Stimulated activated memory B cell treated with anti-CD40 and anti-IgM and Interleukin-4, amounts not matched to agents 10 μg/mL and 1 μg/mL and 100 μg/mL, for 72 hours (primary cell): ENCODE measurements at regions not wholly inside any gene's neighbourhood (a gene's known extent, or its start where the extent isn't known, plus 50 kb on each side); places are given as distances from the start of the nearest gene placed in this dataset.
A peak's percentile ranks its signal among the peaks of the same experiment; 100 is the strongest.

ENCODE experiments used
- ATAC-seq: fragments of 150-1000 bp; cut with Tn5 transposase; 2 replicates; pipeline ENCODE4 v1.10.0; 2021
- H3K27ac Mint-ChIP-seq: one replicate; pipeline ENCODE4 v1.8.0; 2022; ENCODE audit warnings: mild to moderate bottlenecking, mixed read lengths
- H3K27me3 Mint-ChIP-seq: one replicate; pipeline ENCODE4 v1.8.0; 2022; ENCODE audit warnings: mixed read lengths
- H3K36me3 Mint-ChIP-seq: one replicate; pipeline ENCODE4 v1.8.0; 2022; ENCODE audit warnings: mixed read lengths
- H3K4me1 Mint-ChIP-seq: one replicate; pipeline ENCODE4 v1.8.0; 2022; ENCODE audit warnings: mixed read lengths
- H3K4me3 Mint-ChIP-seq: one replicate; pipeline ENCODE4 v1.8.0; 2022; ENCODE audit warnings: mild to moderate bottlenecking, moderate library complexity, mixed read lengths
- H3K9me3 Mint-ChIP-seq: one replicate; pipeline ENCODE4 v1.8.0; 2022; ENCODE audit warnings: mixed read lengths

GRCh38 chr12:89927226-89927698 lies 218.6 kb upstream of the ATP2B1 start:
- Mint-ChIP-seq H3K27ac (peak overlapping the region; percentile 96), H3K4me1 (peaks cover 30% of the 10 kb centered on the region), H3K36me3 (peaks cover 12% of the 10 kb centered on the region), H3K9me3 (peaks cover 2% of the 10 kb centered on the region), H3K4me3 (peak overlapping the region; percentile 84), H3K27me3 (no peaks in the 10 kb centered on the region)
- ATAC-seq = peak; percentile 99

GRCh38 chr12:89924191-89924590 lies 215.6 kb upstream of the ATP2B1 start:
- peaks cover 36% of the 10 kb centered on the region for H3K4me1 Mint-ChIP-seq
- peaks cover 17% of the 10 kb centered on the region for H3K36me3 Mint-ChIP-seq
- H3K4me3 Mint-ChIP-seq = no peak overlapping the region
- peaks cover 5% of the 10 kb centered on the region for H3K9me3 Mint-ChIP-seq
- H3K27me3 Mint-ChIP-seq = no peaks in the 10 kb centered on the region
- no peak for ATAC-seq
- peak overlapping the region; percentile 51 for H3K27ac Mint-ChIP-seq

GRCh38 chr12:89923091-89923490 lies 214.5 kb upstream of the ATP2B1 start:
- Mint-ChIP-seq H3K9me3 (peaks cover 5% of the 10 kb centered on the region), H3K27ac (peak overlapping the region; percentile 51), H3K36me3 (peaks cover 17% of the 10 kb centered on the region), H3K4me1 (peaks cover 38% of the 10 kb centered on the region), H3K27me3 (no peaks in the 10 kb centered on the region), H3K4me3 (no peak overlapping the region)
- no peak for ATAC-seq

GRCh38 chr12:89920866-89921265 lies 212.2 kb upstream of the ATP2B1 start:
- H3K36me3 Mint-ChIP-seq = peaks cover 23% of the 10 kb centered on the region
- H3K9me3 Mint-ChIP-seq = peaks cover 5% of the 10 kb centered on the region
- no peaks in the 10 kb centered on the region for H3K27me3 Mint-ChIP-seq
- peaks cover 39% of the 10 kb centered on the region for H3K4me1 Mint-ChIP-seq
- ATAC-seq = no peak
- H3K27ac Mint-ChIP-seq = no peak overlapping the region
- no peak overlapping the region for H3K4me3 Mint-ChIP-seq

- no peak for ATAC-seq
- Mint-ChIP-seq H3K27me3 (no peaks in the 10 kb centered on the region), H3K9me3 (peaks cover 5% of the 10 kb centered on the region), H3K4me1 (peaks cover 37% of the 10 kb centered on the region), H3K4me3 (no peak overlapping the region), H3K27ac (peak overlapping the region; percentile 13), H3K36me3 (peaks cover 23% of the 10 kb centered on the region)
These were observed 210.7 kb upstream of the ATP2B1 start for GRCh38 chr12:89919241-89919906.

- no peak for ATAC-seq
- peaks cover 23% of the 10 kb centered on the region for H3K36me3 Mint-ChIP-seq
- no peaks in the 10 kb centered on the region for H3K27me3 Mint-ChIP-seq
- H3K4me3 Mint-ChIP-seq = no peak overlapping the region
- H3K4me1 Mint-ChIP-seq = peaks cover 34% of the 10 kb centered on the region
- H3K9me3 Mint-ChIP-seq = peaks cover 5% of the 10 kb centered on the region
- H3K27ac Mint-ChIP-seq = peak overlapping the region; percentile 58
These were observed 209.7 kb upstream of the ATP2B1 start for GRCh38 chr12:89918172-89918846.

GRCh38 chr12:89909753-89910152 lies 201.1 kb upstream of the ATP2B1 start:
- Mint-ChIP-seq H3K27me3 (no peaks in the 10 kb centered on the region), H3K9me3 (peaks cover 13% of the 10 kb centered on the region), H3K36me3 (peaks cover 20% of the 10 kb centered on the region), H3K4me1 (no peaks in the 10 kb centered on the region), H3K4me3 (no peak overlapping the region), H3K27ac (no peak overlapping the region)
- no peak for ATAC-seq

- Mint-ChIP-seq H3K36me3 (peaks cover 18% of the 10 kb centered on the region), H3K9me3 (peaks cover 13% of the 10 kb centered on the region), H3K27ac (no peak overlapping the region), H3K27me3 (no peaks in the 10 kb centered on the region), H3K4me1 (no peaks in the 10 kb centered on the region), H3K4me3 (no peak overlapping the region)
- no peak for ATAC-seq
These were observed 199.0 kb upstream of the ATP2B1 start for GRCh38 chr12:89907659-89908058.

- Mint-ChIP-seq H3K4me1 (peaks cover 7% of the 10 kb centered on the region), H3K36me3 (peaks cover 14% of the 10 kb centered on the region), H3K27me3 (no peaks in the 10 kb centered on the region), H3K4me3 (no peak overlapping the region), H3K27ac (no peak overlapping the region), H3K9me3 (peaks cover 12% of the 10 kb centered on the region)
- ATAC-seq = no peak
These were observed 198.2 kb upstream of the ATP2B1 start for GRCh38 chr12:89906824-89907223.

- ATAC-seq = no peak
- H3K4me1 Mint-ChIP-seq = peaks cover 11% of the 10 kb centered on the region
- no peak overlapping the region for H3K27ac Mint-ChIP-seq
- peaks cover 8% of the 10 kb centered on the region for H3K9me3 Mint-ChIP-seq
- peaks cover 9% of the 10 kb centered on the region for H3K36me3 Mint-ChIP-seq
- H3K4me3 Mint-ChIP-seq = no peak overlapping the region
- H3K27me3 Mint-ChIP-seq = no peaks in the 10 kb centered on the region
These were observed 197.5 kb upstream of the ATP2B1 start for GRCh38 chr12:89906178-89906577.

- Mint-ChIP-seq H3K36me3 (peaks cover 8% of the 10 kb centered on the region), H3K4me3 (no peak overlapping the region), H3K4me1 (peaks cover 19% of the 10 kb centered on the region), H3K27me3 (no peaks in the 10 kb centered on the region), H3K27ac (no peak overlapping the region), H3K9me3 (peaks cover 6% of the 10 kb centered on the region)
- no peak for ATAC-seq
These were observed 193.4 kb upstream of the ATP2B1 start for GRCh38 chr12:89901906-89902642.

GRCh38 chr12:89901319-89901718 lies 192.7 kb upstream of the ATP2B1 start:
- Mint-ChIP-seq H3K36me3 (peaks cover 8% of the 10 kb centered on the region), H3K27ac (peak overlapping the region; percentile 48), H3K4me3 (no peak overlapping the region), H3K9me3 (peaks cover 9% of the 10 kb centered on the region), H3K27me3 (no peaks in the 10 kb centered on the region), H3K4me1 (peaks cover 23% of the 10 kb centered on the region)
- ATAC-seq = no peak

GRCh38 chr12:89899651-89900050 lies 191.0 kb upstream of the ATP2B1 start:
- H3K36me3 Mint-ChIP-seq = peaks cover 8% of the 10 kb centered on the region
- no peak overlapping the region for H3K27ac Mint-ChIP-seq
- H3K9me3 Mint-ChIP-seq = peaks cover 9% of the 10 kb centered on the region
- H3K4me3 Mint-ChIP-seq = no peak overlapping the region
- no peaks in the 10 kb centered on the region for H3K27me3 Mint-ChIP-seq
- peaks cover 26% of the 10 kb centered on the region for H3K4me1 Mint-ChIP-seq
- ATAC-seq = no peak

GRCh38 chr12:89895591-89895990 lies 187.0 kb upstream of the ATP2B1 start:
- Mint-ChIP-seq H3K4me1 (peaks cover 22% of the 10 kb centered on the region), H3K9me3 (peaks cover 7% of the 10 kb centered on the region), H3K27ac (no peak overlapping the region), H3K4me3 (no peak overlapping the region), H3K36me3 (peaks cover 5% of the 10 kb centered on the region), H3K27me3 (no peaks in the 10 kb centered on the region)
- ATAC-seq = no peak

GRCh38 chr12:89895101-89895500 lies 186.5 kb upstream of the ATP2B1 start:
- no peaks in the 10 kb centered on the region for H3K27me3 Mint-ChIP-seq
- H3K4me3 Mint-ChIP-seq = no peak overlapping the region
- H3K36me3 Mint-ChIP-seq = peaks cover 7% of the 10 kb centered on the region
- peaks cover 26% of the 10 kb centered on the region for H3K4me1 Mint-ChIP-seq
- H3K27ac Mint-ChIP-seq = no peak overlapping the region
- peaks cover 7% of the 10 kb centered on the region for H3K9me3 Mint-ChIP-seq
- no peak for ATAC-seq
